ENCODE measurements at regions not wholly inside any gene's neighbourhood (a gene's known extent, or its start where the extent isn't known, plus 50 kb on each side); places are given as distances from the start of the nearest gene placed in this dataset.
A peak's percentile ranks its signal among the peaks of the same experiment; 100 is the strongest.

- no peak overlapping the region for H3K4ac ChIP-seq (replicated peaks; ENCODE audit: insufficient read length, low read depth, low read length)
- no peak overlapping the region for H3K14ac ChIP-seq (ENCODE audit: insufficient read length)
- peak overlapping the region; percentile 17 to 47; a peak in 3 of 4 replicates for H3K4me2 ChIP-seq (ENCODE audit: insufficient read depth in 1 of 2, low read depth in 2 of 2, low read length in 2 of 2)
- H3K23me2 ChIP-seq (ENCODE audit: low read depth, low read length): no peaks in the 10 kb centered on the region
- H2BK20ac ChIP-seq (ENCODE audit: low read length): no peak overlapping the region
- H3K79me1 ChIP-seq (ENCODE audit: low read depth, low read length): no peaks in the 10 kb centered on the region
- peaks cover 0 to 8% (median 2%) of the 10 kb centered on the region in 4 experiments; a peak in 4 of 7 replicates for H3K4me1 ChIP-seq (replicated peaks in 1 of 4; ENCODE audit: control insufficient read depth in 3 of 4, insufficient read depth in 4 of 4, low read length in 3 of 4)
- ChIA-PET POLR2A (ENCODE audit: partially characterized antibody) (interaction anchor here (0.8 kb wide), 1 partner anchor 186 kb away, joined by 3 read pairs; no protein-coding TSS in a partner anchor), CTCF (ENCODE audit: partially characterized antibody) (no interaction called here)
- no peaks in the 10 kb centered on the region for H4K20me1 ChIP-seq (replicated peaks in 1 of 2; ENCODE audit: control insufficient read depth in 1 of 2, insufficient read depth in 2 of 2, low read length in 2 of 2)
- H4K91ac ChIP-seq (replicated peaks; ENCODE audit: insufficient read length, low read length): no peak overlapping the region
- H3K79me2 ChIP-seq (ENCODE audit: control insufficient read depth in 1 of 2, insufficient read depth in 2 of 2, low read length in 2 of 2): no peaks in the 10 kb centered on the region
- no peak overlapping the region for H2AFZ ChIP-seq (ENCODE audit: low read length)
- no peak overlapping the region; the same call in 1 of the 2 replicates for H3K27ac ChIP-seq (ENCODE audit: low read depth, low read length)
- H3K9ac ChIP-seq (replicated peaks in 1 of 4; ENCODE audit: extremely low read depth in 1 of 4, low read depth in 3 of 4, low read length in 3 of 4): no peak overlapping the region
- H2BK15ac ChIP-seq (ENCODE audit: low read length): no peak overlapping the region
- no peak overlapping the region for H4K5ac ChIP-seq (ENCODE audit: insufficient read length, low read depth, low read length)
- 8% methylated on average over 1 of the region's 1 CpG; no CpG with 5 or more reads in 1 of the 2 experiments for WGBS, 2 experiments (ENCODE audit: extremely low coverage in 1 of 2, insufficient coverage in 1 of 2, insufficient read length in 1 of 2, insufficient replicate concordance in 2 of 2, low coverage in 1 of 2, low lambda C conversion rate in 2 of 2, missing lambda C conversion rate in 1 of 2)
- H3K56ac ChIP-seq (replicated peaks; ENCODE audit: insufficient read length, low read depth, low read length): no peak overlapping the region
- DNase-seq (ENCODE audit: low read depth in 1 of 2, low spot score in 2 of 2) (peak in 1 of 2 experiments; percentile 1), FAIRE-seq (peak; percentile 7)
- H3K4me3 ChIP-seq (ENCODE audit: extremely low read depth in 1 of 4, insufficient read depth in 2 of 4, low read depth in 3 of 4, low read length in 4 of 4): peak overlapping the region in 1 of 4 experiments; percentile 4; a peak in 1 of 8 replicates
- H2BK120ac ChIP-seq (replicated peaks; ENCODE audit: low read depth, low read length): no peak overlapping the region
- no peak overlapping the region for H3K23ac ChIP-seq (ENCODE audit: insufficient read length)
- no peak overlapping the region for H3K18ac ChIP-seq (ENCODE audit: extremely low read depth, low read length)
- H3K9me3 ChIP-seq (ENCODE audit: insufficient read depth in 2 of 2, low read depth in 1 of 2, low read length in 1 of 2): no peaks in the 10 kb centered on the region
- no peak overlapping the region; the same call in 1 of the 2 replicates for H2BK12ac ChIP-seq (ENCODE audit: low read depth, low read length)
- no peak overlapping the region for H2AK5ac ChIP-seq (ENCODE audit: low read depth, low read length)
- H2BK5ac ChIP-seq (ENCODE audit: low read depth, low read length): peak overlapping the region; percentile 36; the same call in 1 of the 2 replicates
- no peak overlapping the region for H4K8ac ChIP-seq (ENCODE audit: extremely low read depth, insufficient read depth, low read length)
- no peaks in the 10 kb centered on the region for H3K36me3 ChIP-seq (ENCODE audit: control insufficient read depth in 2 of 4, insufficient read depth in 4 of 4, low read length in 3 of 4)
- no peaks in the 10 kb centered on the region for H3K27me3 ChIP-seq (replicated peaks in 1 of 4; ENCODE audit: control insufficient read depth in 3 of 4, extremely low read depth in 1 of 4, insufficient read depth in 3 of 4, low read length in 3 of 4)
- TF ChIP-seq CHD1 (IDR thresholded peaks at IDR 0.05; ENCODE audit: low read depth, low read length): no peak
Measured at GRCh38 chr4:31291238-31291637, 571.1 kb downstream of the PCDH7 start.
